Osteoblast (primary cell): ENCODE measurements at regions not wholly inside any gene's neighbourhood (a gene's known extent, or its start where the extent isn't known, plus 50 kb on each side); places are given as distances from the start of the nearest gene placed in this dataset.
A peak's percentile ranks its signal among the peaks of the same experiment; 100 is the strongest.

Experiments
- DNase-seq: peaks from one replicate; pipeline ENCODE4 v3.0.0; 2011; ENCODE audit warnings: low spot score, mixed read lengths; ENCODE audit not compliant: insufficient read length; ENCODE audit errors: missing footprints
- H2AFZ ChIP-seq: 2 replicates; pipeline ENCODE4 v1.6.0; 2011; ENCODE audit warnings: mild to moderate bottlenecking, low read length
- H3K27ac ChIP-seq: 2 replicates; pipeline ENCODE4 v1.5.1; 2011; ENCODE audit warnings: mild to moderate bottlenecking, low read depth, low read length, moderate library complexity
- H3K27me3 ChIP-seq: 2 replicates; pipeline ENCODE4 v1.6.0; 2012; ENCODE audit warnings: mild to moderate bottlenecking, control low read depth, inconsistent platforms, low read length, moderate library complexity; ENCODE audit not compliant: insufficient read depth
- H3K36me3 ChIP-seq: 2 replicates; pipeline ENCODE4 v1.5.1; 2011; ENCODE audit warnings: mild to moderate bottlenecking, low read length, control low read depth, moderate library complexity; ENCODE audit not compliant: insufficient read depth
- H3K4me1 ChIP-seq: 2 replicates; pipeline ENCODE4 v1.5.1; 2011; ENCODE audit warnings: mild to moderate bottlenecking, low read length, control low read depth, moderate library complexity; ENCODE audit not compliant: insufficient read depth
- H3K4me2 ChIP-seq: 2 replicates; pipeline ENCODE4 v1.6.0; 2011; ENCODE audit warnings: mild to moderate bottlenecking, low read length; ENCODE audit not compliant: insufficient read depth
- H3K4me3 ChIP-seq: fragments of 200-600 bp; sonication (generic); 3 replicates; pipeline ENCODE4 v1.5.1; 2012; ENCODE audit warnings: mild to moderate bottlenecking, low read length, inconsistent platforms; ENCODE audit not compliant: insufficient read depth
- H3K79me2 ChIP-seq: 2 replicates; pipeline ENCODE4 v1.6.0; 2012; ENCODE audit warnings: mild to moderate bottlenecking, low read length, control low read depth, inconsistent platforms; ENCODE audit not compliant: insufficient read depth
- H3K9me3 ChIP-seq: 2 replicates; pipeline ENCODE4 v1.5.1; 2011; ENCODE audit warnings: low read depth, low read length, control low read depth
- H4K20me1 ChIP-seq: 2 replicates; pipeline ENCODE4 v1.6.0; 2012; ENCODE audit warnings: mild to moderate bottlenecking, low read length, control low read depth; ENCODE audit not compliant: insufficient read depth
- CTCF ChIP-seq: IDR thresholded peaks from 2 replicates; pipeline ENCODE4 v1.5.1; 2011; ENCODE audit warnings: mild to moderate bottlenecking, low read depth, low read length, moderate library complexity; ENCODE audit errors: extremely low read depth

- H3K9me3 ChIP-seq, result no peaks in the 10 kb centered on the region
- H3K27me3 ChIP-seq, result peaks cover 6% of the 10 kb centered on the region
- no peak overlapping the region for H3K4me3 ChIP-seq
- H3K4me2 ChIP-seq, result peak overlapping the region; percentile 18
- no peak overlapping the region for H2AFZ ChIP-seq
- no peaks in the 10 kb centered on the region for H4K20me1 ChIP-seq
- TF ChIP-seq CTCF, result no peak
- no peaks in the 10 kb centered on the region for H3K79me2 ChIP-seq
- H3K27ac ChIP-seq, result no peak overlapping the region
- no peaks in the 10 kb centered on the region for H3K36me3 ChIP-seq
- peaks cover 17% of the 10 kb centered on the region for H3K4me1 ChIP-seq
- DNase-seq, result no peak
These were observed 59.8 kb upstream of the NFIB start for GRCh38 chr9:14373706-14374105.

GRCh38 chr9:14373336-14373666 is 59.4 kb upstream of the NFIB start:
- Histone ChIP-seq H3K9me3 (no peaks in the 10 kb centered on the region), H3K4me3 (no peak overlapping the region), H3K4me2 (peak overlapping the region; percentile 47), H3K4me1 (peaks cover 17% of the 10 kb centered on the region), H3K27me3 (peaks cover 6% of the 10 kb centered on the region), H2AFZ (no peak overlapping the region), H4K20me1 (no peaks in the 10 kb centered on the region), H3K36me3 (no peaks in the 10 kb centered on the region), H3K27ac (no peak overlapping the region), H3K79me2 (no peaks in the 10 kb centered on the region)
- no peak for TF ChIP-seq CTCF
- peak; percentile 75 for DNase-seq

- Histone ChIP-seq H3K27ac (no peak overlapping the region), H3K4me3 (no peak overlapping the region), H3K9me3 (no peaks in the 10 kb centered on the region), H3K4me1 (peaks cover 17% of the 10 kb centered on the region), H2AFZ (no peak overlapping the region), H3K79me2 (no peaks in the 10 kb centered on the region), H3K27me3 (peaks cover 6% of the 10 kb centered on the region), H3K4me2 (peak overlapping the region; percentile 47), H4K20me1 (no peaks in the 10 kb centered on the region), H3K36me3 (no peaks in the 10 kb centered on the region)
- no peak for TF ChIP-seq CTCF
- DNase-seq, result no peak
These were observed 58.7 kb upstream of the NFIB start for GRCh38 chr9:14372437-14373335.

- no peak overlapping the region for H3K27ac ChIP-seq
- H3K27me3 ChIP-seq, result peaks cover 3% of the 10 kb centered on the region
- H3K4me1 ChIP-seq, result peaks cover 35% of the 10 kb centered on the region
- H3K4me3 ChIP-seq, result no peak overlapping the region
- no peaks in the 10 kb centered on the region for H4K20me1 ChIP-seq
- H3K79me2 ChIP-seq, result no peaks in the 10 kb centered on the region
- TF ChIP-seq CTCF, result no peak
- no peaks in the 10 kb centered on the region for H3K36me3 ChIP-seq
- no peak overlapping the region for H2AFZ ChIP-seq
- no peaks in the 10 kb centered on the region for H3K9me3 ChIP-seq
- H3K4me2 ChIP-seq, result no peak overlapping the region
- no peak for DNase-seq
These were observed 55.1 kb upstream of the NFIB start for GRCh38 chr9:14369011-14369410.
